ENCODE measurements at regions not wholly inside any gene's neighbourhood (a gene's known extent, or its start where the extent isn't known, plus 50 kb on each side); places are given as distances from the start of the nearest gene placed in this dataset.

- no peak for TF ChIP-seq POLR2AphosphoS5 (IDR thresholded peaks at IDR 0.05)
- no peak for TF ChIP-seq CTCF (IDR thresholded peaks at IDR 0.05)
These were observed 118.1 kb upstream of the ZNF521 start for GRCh38 chr18:25470062-25470461.
